Panc1 (cell line): ENCODE measurements at regions not wholly inside any gene's neighbourhood (a gene's known extent, or its start where the extent isn't known, plus 50 kb on each side); places are given as distances from the start of the nearest gene placed in this dataset.

Experiments used
- ATAC-seq: fragments of 200-7000 bp; cut with Tn5 transposase; 2 replicates; pipeline ENCODE4 v1.9.1; 2020; ENCODE audit warnings: mild to moderate bottlenecking, moderate library complexity
- BruUV-seq: library from RNA; stranded (reverse); fragments of 400-500 nt; replicated peaks from 2 replicates; lab custom pipeline; 2021; lab: Mats Ljungman, UMichigan
- CTCF ChIA-PET: fragments of 300-600 bp; sonication (Branson Sonifier 250); formaldehyde crosslinking; loops from one replicate; lab custom pipeline; 2022; ENCODE audit warnings: antibody characterized with exemption; lab: Charles Lee
- POLR2A ChIA-PET: fragments of 300-600 bp; sonication (Branson Sonifier 250); formaldehyde crosslinking; loops from one replicate; lab custom pipeline; 2022; ENCODE audit warnings: antibody characterized with exemption; lab: Charles Lee
- DNase-seq: peaks from one replicate; pipeline ENCODE4 v3.0.0-alpha.2; 2010; ENCODE audit warnings: low read depth, low spot score
- H3K27ac ChIP-seq: 2 replicates; pipeline ENCODE4 v1.5.1; 2011; ENCODE audit warnings: mild to moderate bottlenecking, low read length, inconsistent platforms
- H3K27me3 ChIP-seq: fragments of 200-500 bp; sonication (Bioruptor generic); 2 replicates; pipeline ENCODE4 v1.6.0; 2014; ENCODE audit warnings: low read length, inconsistent platforms; ENCODE audit not compliant: control insufficient read depth, insufficient read depth
- H3K36me3 ChIP-seq: fragments of 200-500 bp; sonication (Bioruptor generic); 2 replicates; pipeline ENCODE4 v1.5.1; 2014; ENCODE audit warnings: inconsistent platforms, mild to moderate bottlenecking, low read length, moderate library complexity; ENCODE audit not compliant: control insufficient read depth, insufficient read depth
- H3K4me1 ChIP-seq: 2 replicates; pipeline ENCODE4 v1.5.1; 2011; ENCODE audit warnings: inconsistent platforms, mild to moderate bottlenecking, low read length, moderate library complexity; ENCODE audit not compliant: control insufficient read depth, insufficient read depth
- H3K4me3 ChIP-seq, 2 experiments: 2 replicates each; pipeline ENCODE4 v1.5.1; 2011 to 2012; ENCODE audit warnings: low read depth in 2 of 2, low read length in 2 of 2, mild to moderate bottlenecking in 2 of 2, inconsistent platforms in 1 of 2, moderate library complexity in 1 of 2
- H3K9me3 ChIP-seq: fragments of 200-500 bp; sonication (Bioruptor generic); 2 replicates; pipeline ENCODE4 v1.5.1; 2014; ENCODE audit warnings: low read depth, mild to moderate bottlenecking, inconsistent platforms, low read length, moderate library complexity; ENCODE audit not compliant: control insufficient read depth, insufficient read depth
- CTCF ChIP-seq: fragments of 450-650 bp; IDR thresholded peaks from 2 replicates; pipeline ENCODE4 v1.5.1; 2017; ENCODE audit warnings: mild to moderate bottlenecking
- POLR2AphosphoS5 ChIP-seq: IDR thresholded peaks from 2 replicates; pipeline ENCODE4 v1.6.1; 2012; ENCODE audit warnings: mild to moderate bottlenecking, low read depth, low read length, moderate library complexity
- REST ChIP-seq, 2 experiments: IDR thresholded peaks; 2 replicates each; pipeline ENCODE4 v1.6.1; 2011 to 2012; ENCODE audit warnings: low read depth in 2 of 2, control low read depth in 1 of 2, low read length in 1 of 2, mild to moderate bottlenecking in 1 of 2, moderate library complexity in 1 of 2; ENCODE audit not compliant: insufficient read depth in 1 of 2
- SIN3A ChIP-seq: IDR thresholded peaks from 2 replicates; pipeline ENCODE4 v1.6.1; 2012; ENCODE audit warnings: low read depth, mild to moderate bottlenecking, low read length, moderate library complexity, borderline replicate concordance; ENCODE audit not compliant: insufficient read depth
- TCF7L2 ChIP-seq: IDR thresholded peaks from 2 replicates; pipeline ENCODE4 v1.6.1; 2011; ENCODE audit warnings: mild to moderate bottlenecking, low read depth, low read length, inconsistent platforms
- in situ Hi-C: cut with HindIII; loops from 2 replicates; pipeline ENCODE4 v1.10.0; 2016; ENCODE audit warnings: low sequenced_read_pairs, low pct_unique_long_range_greater_than_20kb
- intact Hi-C: fragments of 100-400 bp; cut with micrococcal nuclease; formaldehyde crosslinking; loops from one replicate; pipeline ENCODE4 v1.10.0; 2022; ENCODE audit not compliant: unreplicated experiment

- CTCF ChIA-PET, result no interaction called here
- Histone ChIP-seq H3K27ac (no peak overlapping the region), H3K4me3 (no peak overlapping the region), H3K36me3 (no peaks in the 10 kb centered on the region), H3K9me3 (no peaks in the 10 kb centered on the region), H3K4me1 (no peaks in the 10 kb centered on the region), H3K27me3 (no peaks in the 10 kb centered on the region)
- TF ChIP-seq CTCF (no peak), TCF7L2 (no peak), REST (IDR thresholded peaks at IDR 0.05; ENCODE audit: insufficient read depth in 1 of 2, low read depth in 2 of 2, low read length in 1 of 2) (no peak), SIN3A (no peak), POLR2AphosphoS5 (no peak)
- in situ Hi-C loops, result no loop called here
- intact Hi-C loops, result no loop called here
- POLR2A ChIA-PET, result no interaction called here
- DNase-seq, result no peak
- no TSS peak for BruUV-seq
- no peak for ATAC-seq
Observed at GRCh38 chr13:93098972-93099371, 127.6 kb upstream of the GPC6 start.

GRCh38 chr13:93101226-93101734 is 125.3 kb upstream of the GPC6 start:
- Histone ChIP-seq H3K36me3 (no peaks in the 10 kb centered on the region), H3K27ac (no peak overlapping the region), H3K4me3 (no peak overlapping the region), H3K9me3 (no peaks in the 10 kb centered on the region), H3K27me3 (no peaks in the 10 kb centered on the region), H3K4me1 (no peaks in the 10 kb centered on the region)
- no peak for DNase-seq
- TF ChIP-seq TCF7L2, result no peak
- no peak for TF ChIP-seq REST (IDR thresholded peaks at IDR 0.05; ENCODE audit: insufficient read depth in 1 of 2, low read depth in 2 of 2, low read length in 1 of 2)
- no peak for TF ChIP-seq SIN3A
- TF ChIP-seq CTCF, result no peak
- no peak for TF ChIP-seq POLR2AphosphoS5
- in situ Hi-C loops, result no loop called here
- CTCF ChIA-PET, result no interaction called here
- ATAC-seq, result no peak
- no TSS peak for BruUV-seq
- POLR2A ChIA-PET, result no interaction called here
- intact Hi-C loops, result no loop called here
